ENCODE measurements at regions not wholly inside any gene's neighbourhood (a gene's known extent, or its start where the extent isn't known, plus 50 kb on each side); places are given as distances from the start of the nearest gene placed in this dataset.
A peak's percentile ranks its signal among the peaks of the same experiment; 100 is the strongest.

DNA sequence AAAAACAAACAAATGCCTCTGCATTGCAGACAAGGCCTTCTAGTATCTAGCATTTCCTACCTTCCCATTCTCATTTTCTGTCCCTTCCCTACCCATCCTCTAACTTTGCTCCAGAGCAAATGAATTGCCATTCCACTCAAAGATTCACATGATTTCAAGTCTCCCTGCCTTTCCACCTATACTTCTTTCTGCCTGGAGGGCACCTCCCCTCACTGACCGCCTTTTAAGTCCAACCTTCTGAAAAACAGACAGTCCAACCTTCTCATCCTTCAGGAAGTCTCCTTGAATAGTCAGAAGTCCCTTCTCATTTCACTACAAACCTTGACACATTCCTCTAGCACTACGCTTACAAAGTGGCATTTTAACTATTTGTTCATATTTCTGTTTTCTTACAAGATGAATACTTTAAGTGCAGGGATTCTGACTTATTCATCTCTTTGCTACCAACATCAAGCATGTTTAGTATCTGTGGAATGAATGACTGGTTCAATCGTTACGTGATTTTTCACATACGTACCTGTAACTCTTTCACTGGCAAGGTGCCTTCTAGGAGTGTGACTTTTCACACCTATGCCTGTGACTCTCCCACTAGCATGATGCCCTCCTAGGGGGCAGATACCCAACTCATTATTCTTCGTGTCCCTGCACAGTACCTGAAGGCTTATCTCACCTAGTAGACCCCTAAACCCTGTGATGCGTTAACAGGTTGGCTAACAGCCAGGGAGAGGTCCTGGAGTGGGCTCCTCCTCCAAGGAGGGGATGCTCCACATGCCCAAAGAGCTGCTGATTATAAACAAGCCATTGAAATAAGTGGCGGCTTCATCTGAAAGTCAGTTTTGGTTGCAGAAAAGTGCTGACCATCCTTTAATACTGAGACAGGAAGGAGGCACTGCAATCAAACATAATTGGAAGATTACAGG lies 356.2 kb downstream of the MYCN start:
- DNase-seq (ENCODE audit: low read depth): no peak

- DNase-seq (ENCODE audit: low read depth): no peak
Measured at GRCh38 chr2:16296038-16296290, 355.6 kb downstream of the MYCN start.

DNA sequence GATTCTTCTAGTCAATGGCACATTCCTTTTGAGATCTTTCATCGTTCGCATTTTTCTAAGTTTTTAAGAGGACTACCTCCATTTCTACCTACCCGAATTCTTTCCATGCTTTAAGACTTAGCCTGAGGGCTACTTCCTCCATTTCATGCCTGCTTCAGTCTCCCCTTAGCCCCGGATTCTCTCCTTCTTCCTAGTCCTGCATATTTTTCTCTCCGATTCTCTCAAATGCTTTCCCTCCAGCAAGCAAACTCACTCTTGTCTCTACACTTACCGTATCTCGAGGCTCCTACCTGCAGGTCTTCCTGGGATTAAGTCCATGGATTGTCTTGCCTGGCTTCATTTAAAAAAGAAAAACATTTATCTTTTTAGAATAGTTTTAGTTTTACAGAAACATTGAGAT lies 354.4 kb downstream of the MYCN start:
- DNase-seq (ENCODE audit: low read depth): no peak

- DNase-seq (ENCODE audit: low read depth): no peak
Measured at GRCh38 chr2:16293871-16294270, 353.5 kb downstream of the MYCN start.

DNA sequence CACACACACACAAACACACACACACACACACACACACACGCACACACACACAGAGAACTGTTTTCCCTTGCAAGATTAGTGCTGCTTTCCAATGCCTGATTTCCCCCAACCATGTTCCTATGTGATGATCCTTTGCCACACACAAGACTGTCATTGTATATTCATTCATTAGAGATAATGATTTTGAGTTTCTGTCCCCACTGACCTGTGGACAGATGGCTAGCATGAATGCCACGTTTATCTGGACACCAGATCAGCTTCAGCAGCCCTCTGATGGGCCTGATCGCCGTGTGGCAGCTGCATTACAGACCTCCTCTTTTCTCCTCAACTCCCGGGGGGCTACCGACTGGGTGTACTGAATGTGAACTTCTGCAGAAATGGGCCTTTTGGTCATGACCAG lies 353.0 kb downstream of the MYCN start:
- no peak for DNase-seq (ENCODE audit: low read depth)

- DNase-seq (ENCODE audit: low read depth): no peak
Measured at GRCh38 chr2:16291731-16292550, 351.6 kb downstream of the MYCN start.

DNA sequence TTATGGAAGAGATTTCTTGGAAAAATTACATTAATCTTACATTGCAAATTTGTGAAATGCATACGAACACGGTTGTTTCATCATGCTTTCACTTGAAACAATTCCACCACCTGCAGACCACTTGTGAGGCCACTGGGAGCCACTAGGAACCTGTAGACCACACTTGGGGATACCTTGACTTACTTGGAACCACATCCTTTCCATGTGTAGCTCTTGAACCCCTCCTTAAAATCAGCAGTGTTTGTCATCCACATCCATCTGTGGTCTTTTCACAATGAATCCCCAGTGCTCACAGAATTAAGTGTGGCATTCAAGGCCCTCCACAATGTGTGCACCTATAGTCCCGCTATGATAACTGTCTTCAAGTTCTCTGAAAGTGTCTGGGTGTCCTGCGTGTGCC lies 350.9 kb downstream of the MYCN start:
- DNase-seq (ENCODE audit: low read depth): no peak

DNA sequence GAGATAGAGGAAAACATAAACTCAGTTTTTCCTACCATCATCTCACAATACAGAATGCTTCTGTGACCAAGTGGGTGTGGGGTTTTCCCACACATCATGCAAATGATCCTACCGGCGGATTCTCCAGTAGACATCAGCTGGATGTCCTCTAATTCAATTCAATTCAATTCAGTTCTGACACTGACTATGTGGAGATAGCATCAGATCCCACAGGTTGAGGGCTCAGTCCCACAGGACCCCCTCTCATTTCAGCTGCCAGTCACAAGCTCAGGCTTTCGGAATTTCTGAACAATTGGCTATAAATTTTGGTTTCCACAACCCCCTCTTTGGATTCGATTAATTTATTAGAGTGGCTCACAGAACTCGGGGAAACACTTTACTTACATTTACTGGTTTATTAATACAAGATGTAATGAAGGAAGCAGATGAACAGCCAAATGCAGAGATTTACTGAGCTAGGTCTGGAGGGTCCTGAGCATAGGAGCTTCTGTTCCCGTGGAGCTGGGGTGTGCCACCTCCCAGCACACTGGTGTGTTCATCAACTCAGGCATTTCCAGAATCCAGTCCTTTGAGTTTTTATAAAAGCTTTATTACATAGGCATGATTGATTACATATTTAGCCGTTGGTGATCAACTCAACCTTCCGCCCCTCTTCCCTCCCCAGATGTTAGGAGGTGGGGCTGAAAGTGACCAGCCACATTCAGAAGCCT lies 350.1 kb downstream of the MYCN start:
- no peak for DNase-seq (ENCODE audit: low read depth)

DNA sequence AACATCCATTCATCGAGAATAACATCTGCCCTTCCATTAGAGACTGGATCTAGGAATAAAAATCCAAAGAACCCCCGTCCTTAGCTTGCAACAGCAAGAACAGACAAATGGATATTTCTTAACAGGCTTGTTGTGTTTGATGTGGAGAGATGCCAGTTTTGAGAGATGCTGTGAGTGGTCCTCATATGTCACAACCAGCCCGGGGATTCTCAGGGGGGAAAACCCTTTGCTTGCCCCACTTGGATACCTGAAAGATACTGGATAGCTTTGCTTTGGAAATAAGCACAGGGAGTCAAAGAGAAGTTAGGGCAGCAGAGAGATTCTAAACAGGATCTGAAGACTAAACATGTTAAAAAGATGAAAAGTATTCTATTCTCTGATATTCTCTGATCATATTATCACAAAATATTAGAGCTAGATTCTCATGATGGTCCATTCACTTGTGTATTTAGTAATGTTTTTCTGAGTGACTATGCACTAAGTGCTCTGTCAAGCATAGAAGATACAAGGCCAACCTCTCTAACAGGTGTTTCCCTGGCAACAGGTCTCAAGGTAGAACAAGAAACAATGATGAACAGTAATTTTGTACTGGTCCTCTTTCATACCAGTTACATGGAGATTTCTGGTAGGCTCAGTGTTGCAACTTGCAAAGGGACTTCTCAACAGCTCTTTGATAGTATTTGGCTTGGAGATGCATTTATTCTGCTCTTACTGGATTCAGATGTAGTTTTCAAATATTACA lies 348.2 kb downstream of the MYCN start:
- DNase-seq (ENCODE audit: low read depth): no peak

- no peak for DNase-seq (ENCODE audit: low read depth)
Measured at GRCh38 chr2:16287831-16288230, 347.5 kb downstream of the MYCN start.

DNA sequence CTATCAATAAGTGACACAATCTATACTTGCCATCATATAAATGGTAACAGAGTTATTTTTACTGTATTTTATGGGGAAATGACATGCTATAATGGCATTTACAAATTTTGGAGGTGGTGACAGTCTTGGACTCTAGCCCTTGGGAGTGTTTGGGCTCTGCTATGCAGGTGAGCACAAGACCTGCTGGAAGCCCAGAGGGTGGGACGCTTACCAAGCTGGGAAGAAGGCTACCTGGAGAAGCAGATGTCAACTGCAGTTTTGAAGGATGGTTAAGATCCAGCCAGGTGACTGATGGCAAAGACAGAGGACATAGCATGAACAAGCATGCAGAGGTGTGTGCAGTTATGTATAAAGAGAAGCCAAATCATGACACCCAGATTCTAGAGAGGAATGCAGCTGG lies 346.9 kb downstream of the MYCN start:
- no peak for DNase-seq (ENCODE audit: low read depth)

DNA sequence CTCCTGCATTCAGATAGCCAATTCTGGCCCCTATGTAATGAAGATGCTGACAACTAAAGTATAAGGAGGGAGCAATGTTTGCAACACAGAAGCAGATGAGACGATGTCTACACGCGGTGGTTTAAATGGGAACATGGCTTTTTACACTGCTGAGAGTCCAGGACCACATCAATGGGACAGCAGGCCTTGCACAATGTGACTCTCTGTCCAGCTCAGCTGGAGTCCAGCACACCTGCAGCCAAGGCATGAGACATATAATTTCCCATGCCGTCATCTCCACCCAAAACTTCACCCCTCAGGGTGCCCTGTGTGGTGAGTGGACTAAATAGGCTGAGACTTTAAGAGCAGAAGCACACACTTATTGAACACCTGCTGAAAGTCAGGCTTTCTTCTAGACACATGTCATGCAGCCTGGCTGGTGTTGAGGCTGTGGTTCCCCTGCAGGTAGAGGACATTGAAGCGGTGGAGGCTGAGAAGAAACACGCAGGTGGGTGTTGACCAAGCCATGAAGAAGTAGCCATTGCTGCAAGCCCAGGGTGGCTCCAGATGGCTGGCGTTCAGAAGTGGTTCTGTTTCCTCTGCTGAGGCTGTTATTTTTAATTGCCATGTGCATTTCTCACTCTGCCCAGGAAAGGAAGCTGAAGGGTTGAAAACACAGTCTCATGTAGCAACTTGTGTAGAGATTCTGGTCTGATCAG lies 345.6 kb downstream of the MYCN start:
- DNase-seq (ENCODE audit: low read depth): no peak

DNA sequence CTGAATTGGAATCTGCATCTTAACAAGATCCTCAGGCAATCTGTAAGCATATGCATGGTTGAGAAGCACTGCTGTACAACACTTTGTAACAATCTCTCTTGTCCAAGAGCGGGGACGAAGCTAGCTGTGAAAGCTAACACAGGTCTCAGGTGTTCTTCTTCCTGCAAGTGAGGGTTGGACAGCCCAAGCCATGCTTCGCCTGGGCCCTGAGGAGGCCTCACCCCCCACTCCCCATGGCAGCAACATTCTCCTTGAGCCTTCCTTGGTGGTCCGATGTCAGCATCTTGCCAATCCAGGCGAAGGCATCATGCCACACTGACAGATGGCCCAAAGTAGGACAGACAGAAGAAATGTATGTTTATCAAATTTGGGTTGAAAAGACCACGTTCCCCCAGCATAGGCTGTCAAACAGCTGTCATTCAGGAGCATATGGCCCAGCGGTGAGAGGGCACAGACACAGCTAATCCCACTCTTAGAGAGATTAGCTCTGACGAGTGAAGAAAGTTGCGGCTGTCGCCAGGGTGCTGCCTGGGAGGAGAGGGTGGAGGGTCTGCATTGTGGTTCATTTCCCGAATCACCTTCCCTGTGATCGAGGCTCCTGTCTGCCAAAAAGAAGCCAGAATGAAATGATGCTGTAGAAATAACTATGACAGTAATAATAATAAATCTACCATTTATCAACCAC lies 344.7 kb downstream of the MYCN start:
- DNase-seq (ENCODE audit: low read depth): no peak

DNA sequence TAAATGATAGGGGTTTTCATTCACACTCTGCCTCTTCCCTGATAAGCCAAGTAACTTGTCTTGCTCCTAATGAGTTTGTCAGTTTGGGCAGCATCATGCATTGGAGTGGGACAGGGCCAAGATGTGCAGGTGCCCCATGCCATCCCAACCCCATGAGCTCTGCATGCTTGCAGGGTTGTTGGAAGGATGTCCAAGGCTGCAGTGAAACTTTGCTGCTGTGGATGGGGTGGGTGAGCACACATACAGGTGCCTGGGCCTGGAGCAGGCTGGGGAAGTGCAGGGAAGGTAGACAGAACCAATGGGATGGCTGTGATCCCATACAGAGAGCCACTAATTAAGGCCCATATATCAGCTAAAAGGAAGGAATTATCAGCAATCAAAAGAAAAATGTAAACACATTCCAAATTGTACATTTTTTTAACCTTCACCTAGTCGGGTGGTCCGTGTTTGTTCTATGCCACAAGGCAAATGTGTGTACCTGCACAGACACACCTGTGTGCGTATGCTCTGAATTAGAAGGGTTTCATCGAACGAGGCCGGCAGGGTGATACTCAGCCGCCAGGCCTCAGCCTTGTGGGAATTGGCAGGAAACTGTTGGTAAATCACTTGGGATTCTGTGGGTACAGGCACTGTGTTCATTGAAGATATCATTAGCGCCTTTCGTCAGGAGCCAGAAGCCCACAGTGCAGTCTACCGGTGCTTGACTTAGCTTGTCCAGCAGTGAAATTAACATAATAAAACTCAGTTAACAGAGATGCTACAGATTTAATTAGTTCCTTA lies 342.9 kb downstream of the MYCN start:
- DNase-seq (ENCODE audit: low read depth): no peak

DNA sequence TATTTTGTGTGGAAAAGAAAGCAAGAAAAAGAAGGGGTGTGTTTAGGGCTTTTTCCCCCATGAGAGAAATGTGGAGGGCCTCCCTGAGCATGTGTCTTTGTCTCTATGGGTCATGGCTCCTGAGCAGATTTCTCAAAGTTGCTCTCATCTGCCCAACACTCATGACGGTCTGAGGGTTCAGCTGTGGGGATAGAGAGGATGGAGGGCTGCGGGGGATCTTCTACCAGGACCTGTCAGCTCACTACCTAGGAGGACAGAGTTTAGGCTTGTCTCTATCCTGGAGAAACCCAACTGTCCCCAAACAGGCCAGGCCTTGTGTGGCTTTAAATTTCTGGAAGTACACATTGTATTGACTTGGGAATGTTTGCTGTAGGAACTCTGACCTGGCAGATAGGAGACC lies 342.2 kb downstream of the MYCN start:
- DNase-seq (ENCODE audit: low read depth): no peak

GRCh38 chr2:16281451-16282335 lies 341.3 kb downstream of the MYCN start:
- peak; percentile 47 for DNase-seq (ENCODE audit: low read depth)

GRCh38 chr2:16280081-16280480 lies 339.7 kb downstream of the MYCN start:
- DNase-seq (ENCODE audit: low read depth): no peak

- DNase-seq (ENCODE audit: low read depth): no peak
Measured at GRCh38 chr2:16279641-16280040, 339.3 kb downstream of the MYCN start.

GRCh38 chr2:16279201-16279570 lies 338.8 kb downstream of the MYCN start:
- no peak for DNase-seq (ENCODE audit: low read depth)

Data from Daoy (cell line).